IMR-90 (cell line): ENCODE measurements at regions not wholly inside any gene's neighbourhood (a gene's known extent, or its start where the extent isn't known, plus 50 kb on each side); places are given as distances from the start of the nearest gene placed in this dataset.

Experiments
- ATAC-seq: fragments of 200-7000 bp; cut with Tn5 transposase; 2 replicates; pipeline ENCODE4 v1.9.1; 2020; ENCODE audit warnings: low read depth, mild to moderate bottlenecking, moderate library complexity
- BruUV-seq: library from RNA; stranded (reverse); fragments of 400-500 nt; replicated peaks from 2 replicates; lab custom pipeline; 2021; lab: Mats Ljungman, UMichigan
- CTCF ChIA-PET: fragments of 300-600 bp; formaldehyde crosslinking; extraction: SDS; loops from one replicate; lab custom pipeline; 2021; ENCODE audit warnings: antibody characterized with exemption; lab: Yijun Ruan, JAX
- POLR2A ChIA-PET: fragments of 300-600 bp; sonication (Branson Sonifier 250); formaldehyde crosslinking; loops from one replicate; lab custom pipeline; 2022; ENCODE audit warnings: antibody characterized with exemption; ENCODE audit not compliant: unreplicated experiment; lab: Charles Lee
- DNase-seq: peaks from one replicate; pipeline ENCODE4 v3.0.0; 2013
- H2AFZ ChIP-seq: replicated peaks from 2 replicates; pipeline ENCODE3; 2013; ENCODE audit warnings: low read length, mild to moderate bottlenecking; ENCODE audit not compliant: poor library complexity
- H2AK5ac ChIP-seq: 2 replicates; pipeline ENCODE4 v1.6.1; 2013; ENCODE audit warnings: low read depth, low read length, inconsistent platforms
- H2AK9ac ChIP-seq: replicated peaks from 2 replicates; pipeline ENCODE3; 2013; ENCODE audit warnings: mild to moderate bottlenecking, low read depth, low read length, moderate library complexity; ENCODE audit not compliant: poor library complexity
- H2BK120ac ChIP-seq: 2 replicates; pipeline ENCODE4 v1.6.1; 2013; ENCODE audit warnings: low read depth, low read length, inconsistent platforms
- H2BK15ac ChIP-seq: 3 replicates; pipeline ENCODE4 v1.6.1; 2013; ENCODE audit warnings: low read depth, low read length, inconsistent platforms
- H2BK20ac ChIP-seq: 2 replicates; pipeline ENCODE4 v1.6.1; 2013; ENCODE audit warnings: low read depth, mild to moderate bottlenecking, inconsistent platforms, low read length, moderate library complexity
- H2BK5ac ChIP-seq: 2 replicates; pipeline ENCODE4 v1.6.1; 2013; ENCODE audit warnings: mild to moderate bottlenecking, low read depth, low read length, inconsistent platforms; ENCODE audit not compliant: poor library complexity, severe bottlenecking
- H3K14ac ChIP-seq: replicated peaks from 2 replicates; pipeline ENCODE4 v1.6.1; 2013; ENCODE audit warnings: low read depth, low read length, inconsistent platforms
- H3K18ac ChIP-seq: 2 replicates; pipeline ENCODE4 v1.6.1; 2013; ENCODE audit warnings: low read depth, low read length, control low read depth
- H3K23ac ChIP-seq: 2 replicates; pipeline ENCODE4 v1.6.1; 2013; ENCODE audit warnings: low read depth, low read length, inconsistent platforms
- H3K27ac ChIP-seq: 2 replicates; pipeline ENCODE4 v1.5.1; 2013; ENCODE audit warnings: mild to moderate bottlenecking, control low read depth, low read length; ENCODE audit not compliant: insufficient read depth
- H3K27me3 ChIP-seq: 2 replicates; pipeline ENCODE4 v1.6.1; 2013; ENCODE audit warnings: low read length; ENCODE audit not compliant: control insufficient read depth, insufficient read depth
- H3K36me3 ChIP-seq: 2 replicates; pipeline ENCODE4 v1.6.1; 2013; ENCODE audit warnings: low read length, mixed read lengths; ENCODE audit not compliant: control insufficient read depth, insufficient read depth
- H3K4ac ChIP-seq: 2 replicates; pipeline ENCODE4 v1.6.1; 2013; ENCODE audit warnings: low read depth, low read length, inconsistent platforms
- H3K4me1 ChIP-seq: 2 replicates; pipeline ENCODE4 v1.6.1; 2013; ENCODE audit warnings: low read length, mixed read lengths; ENCODE audit not compliant: control insufficient read depth, insufficient read depth
- H3K4me2 ChIP-seq: 2 replicates; pipeline ENCODE4 v1.6.1; 2013; ENCODE audit warnings: low read depth, mild to moderate bottlenecking, control low read depth, low read length, moderate library complexity
- H3K4me3 ChIP-seq: 2 replicates; pipeline ENCODE4 v1.5.1; 2013; ENCODE audit warnings: low read depth, mild to moderate bottlenecking, control low read depth, low read length, moderate library complexity; ENCODE audit not compliant: insufficient read depth
- H3K56ac ChIP-seq: 2 replicates; pipeline ENCODE4 v1.6.1; 2013; ENCODE audit warnings: low read length, inconsistent platforms; ENCODE audit not compliant: insufficient read depth; ENCODE audit errors: extremely low read depth
- H3K79me1 ChIP-seq, 2 experiments: 2 replicates each; pipeline ENCODE4 v1.6.1; 2013; ENCODE audit warnings: low read length in 2 of 2, inconsistent platforms in 1 of 2, low read depth in 1 of 2
- H3K9ac ChIP-seq: 2 replicates; pipeline ENCODE4 v1.6.1; 2013; ENCODE audit warnings: low read depth, low read length, control low read depth
- H3K9me1 ChIP-seq: 2 replicates; pipeline ENCODE4 v1.6.1; 2013; ENCODE audit warnings: low read length, inconsistent platforms; ENCODE audit not compliant: insufficient read depth
- H3K9me3 ChIP-seq: 2 replicates; pipeline ENCODE4 v1.6.1; 2013; ENCODE audit warnings: low read length; ENCODE audit not compliant: control insufficient read depth, insufficient read depth
- H4K20me1 ChIP-seq: 2 replicates; pipeline ENCODE4 v1.6.1; 2013; ENCODE audit warnings: low read length, inconsistent platforms; ENCODE audit not compliant: insufficient read depth
- H4K5ac ChIP-seq: 2 replicates; pipeline ENCODE4 v1.6.1; 2013; ENCODE audit warnings: mild to moderate bottlenecking, low read depth, low read length, control low read depth
- H4K8ac ChIP-seq, 2 experiments: 2 replicates each; pipeline ENCODE4 v1.6.1; 2013; ENCODE audit warnings: low read depth in 2 of 2, low read length in 2 of 2, control low read depth in 1 of 2, inconsistent platforms in 1 of 2
- H4K91ac ChIP-seq: 2 replicates; pipeline ENCODE4 v1.6.1; 2013; ENCODE audit warnings: low read depth, low read length, inconsistent platforms; ENCODE audit not compliant: insufficient read depth
- BHLHE40 ChIP-seq: fragments of 150-350 bp; IDR thresholded peaks from 2 replicates; pipeline ENCODE4 v1.6.1; 2016; ENCODE audit warnings: mild to moderate bottlenecking, low read depth, low read length
- NFE2L2 ChIP-seq: fragments of 150-350 bp; IDR thresholded peaks from 2 replicates; pipeline ENCODE4 v1.6.1; 2016; ENCODE audit warnings: low read depth, mild to moderate bottlenecking, low read length
- USF2 ChIP-seq: fragments of 150-350 bp; IDR thresholded peaks from 2 replicates; pipeline ENCODE4 v1.6.1; 2017; ENCODE audit warnings: mild to moderate bottlenecking, antibody characterized with exemption, low read length, low read depth
- WGBS, 2 experiments: methylation state at CpG; one replicate each; pipeline versions ENCODE4 v1.1.5 to v1.1.7; 2013; ENCODE audit warnings: missing lambda C conversion rate in 2 of 2; ENCODE audit not compliant: insufficient read length in 1 of 2; ENCODE audit errors: extremely low coverage in 2 of 2; 5-methylcytosine and 5-hydroxymethylcytosine counted together
- dilution Hi-C: fragments of 300-500 bp; cut with HindIII; formaldehyde crosslinking; loops from one replicate; pipeline ENCODE4 v1.14.3; 2018; ENCODE audit warnings: low sequenced_read_pairs; ENCODE audit not compliant: unreplicated experiment
- in situ Hi-C: fragments of 300-500 bp; cut with MboI; formaldehyde crosslinking; loops from 3 replicates; pipeline ENCODE4 v1.14.3; 2019; ENCODE audit warnings: low sequenced_read_pairs, inconsistent platforms, mixed read lengths
- intact Hi-C: fragments of 100-400 bp; cut with micrococcal nuclease; formaldehyde crosslinking; loops from 2 replicates; pipeline ENCODE4 v1.10.0; 2022

GRCh38 chr3:144585953-144586352 is 614.3 kb downstream of the DIPK2A start:
- Histone ChIP-seq H3K79me1 (no peaks in the 10 kb centered on the region), H3K9me3 (no peaks in the 10 kb centered on the region), H3K9ac (no peak overlapping the region), H4K20me1 (no peaks in the 10 kb centered on the region), H3K4me2 (no peak overlapping the region), H2BK15ac (no peak overlapping the region), H3K9me1 (no peaks in the 10 kb centered on the region), H3K56ac (no peak overlapping the region), H2AFZ (no peak overlapping the region), H3K36me3 (no peaks in the 10 kb centered on the region), H2BK20ac (peak overlapping the region; percentile 42; the same call in 1 of the 2 replicates), H2BK120ac (peak overlapping the region; percentile 57), H2AK9ac (no peak overlapping the region), H3K14ac (no peak overlapping the region), H4K8ac (no peak overlapping the region), H4K5ac (peak overlapping the region; percentile 45; the same call in 1 of the 2 replicates), H3K4ac (no peak overlapping the region), H3K4me1 (no peaks in the 10 kb centered on the region; the same call in 1 of the 2 replicates), H4K91ac (peak overlapping the region; percentile 7; the same call in 1 of the 2 replicates), H3K27me3 (no peaks in the 10 kb centered on the region), H3K18ac (peak overlapping the region; percentile 69), H3K23ac (no peak overlapping the region), H3K4me3 (no peak overlapping the region), H2AK5ac (no peak overlapping the region), H2BK5ac (peak overlapping the region; percentile 45), H3K27ac (no peak overlapping the region; the same call in 1 of the 2 replicates)
- in situ Hi-C loops, result no loop called here
- intact Hi-C loops, result no loop called here
- no peak for ATAC-seq
- POLR2A ChIA-PET, result no interaction called here
- DNase-seq, result no peak
- CTCF ChIA-PET, result no interaction called here
- BruUV-seq, result no TSS peak
- dilution Hi-C loops, result no loop called here
- 100% methylated on average over 2 of the region's 7 CpGs; no CpG with 5 or more reads in 1 of the 2 experiments for WGBS, 2 experiments
- TF ChIP-seq BHLHE40 (no peak), NFE2L2 (0 out of 2 replicates have a peak, but pooled peaks have one; percentile 40), USF2 (no peak)
